ENCODE measurements at regions not wholly inside any gene's neighbourhood (a gene's known extent, or its start where the extent isn't known, plus 50 kb on each side); places are given as distances from the start of the nearest gene placed in this dataset.

- H3K4ac ChIP-seq (ENCODE audit: low read depth, low read length), result no peak overlapping the region
- H3K4me3 ChIP-seq (ENCODE audit: low read length), result no peak overlapping the region
- H3K4me2 ChIP-seq (ENCODE audit: low read length), result no peak overlapping the region
- H3K56ac ChIP-seq (ENCODE audit: low read length), result no peak overlapping the region
- H3K27ac ChIP-seq (ENCODE audit: low read depth, low read length), result no peak overlapping the region
- H2BK5ac ChIP-seq (ENCODE audit: low read length), result no peak overlapping the region
- H3K27me3 ChIP-seq (ENCODE audit: insufficient read depth, low read length, poor library complexity), result no peaks in the 10 kb centered on the region
- no peaks in the 10 kb centered on the region for H3K4me1 ChIP-seq (ENCODE audit: control insufficient read depth, low read depth, low read length)
- DNase-seq, result no peak
- H2BK15ac ChIP-seq (replicated peaks; ENCODE audit: low read depth), result no peak overlapping the region
- no peak overlapping the region for H4K8ac ChIP-seq (ENCODE audit: low read depth, low read length)
- H2BK120ac ChIP-seq (ENCODE audit: low read depth, low read length), result no peak overlapping the region
- H3K79me2 ChIP-seq (ENCODE audit: control insufficient read depth, insufficient read depth, low read length), result no peaks in the 10 kb centered on the region
- H3K23ac ChIP-seq (ENCODE audit: low read length), result no peak overlapping the region
- H3K36me3 ChIP-seq (ENCODE audit: control insufficient read depth, insufficient read depth, low read length), result no peaks in the 10 kb centered on the region
- no peak overlapping the region for H3K9ac ChIP-seq (ENCODE audit: low read length)
- H4K5ac ChIP-seq (ENCODE audit: low read length), result no peak overlapping the region
- no peak overlapping the region for H2AK5ac ChIP-seq (ENCODE audit: low read length)
- no peak overlapping the region for H3K18ac ChIP-seq (ENCODE audit: low read length)
- WGBS (ENCODE audit: extremely low coverage, insufficient coverage, low lambda C conversion rate), result no CpG with 5 or more reads among the region's 1 CpG
- no peaks in the 10 kb centered on the region for H3K79me1 ChIP-seq (ENCODE audit: low read length)
Measured at GRCh38 chr11:98136357-98136756, 884.4 kb upstream of the CNTN5 start.

DNA sequence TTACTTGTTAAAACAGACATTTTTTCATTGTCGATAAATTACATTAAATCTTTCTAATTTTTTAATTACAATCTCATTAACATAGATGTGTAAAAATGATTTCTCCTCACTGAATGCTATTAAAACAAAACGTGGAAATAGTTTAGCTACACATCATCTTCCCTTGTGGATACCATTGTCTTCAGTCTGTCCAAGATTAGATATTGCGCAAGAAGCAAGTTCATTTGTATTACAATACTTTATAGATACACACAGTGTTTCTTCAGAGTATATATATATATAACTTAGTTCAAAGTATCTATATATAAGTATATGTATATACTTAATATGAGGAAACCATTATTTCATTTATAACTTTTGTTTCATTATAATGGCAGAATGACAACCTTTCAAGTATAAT, 883.3 kb upstream of the CNTN5 start:
- Histone ChIP-seq H4K8ac (ENCODE audit: low read depth, low read length) (no peak overlapping the region), H3K4me1 (ENCODE audit: control insufficient read depth, low read depth, low read length) (no peaks in the 10 kb centered on the region), H3K56ac (ENCODE audit: low read length) (no peak overlapping the region), H2BK120ac (ENCODE audit: low read depth, low read length) (no peak overlapping the region), H3K9ac (ENCODE audit: low read length) (no peak overlapping the region), H4K5ac (ENCODE audit: low read length) (no peak overlapping the region), H3K79me1 (ENCODE audit: low read length) (no peaks in the 10 kb centered on the region), H3K23ac (ENCODE audit: low read length) (no peak overlapping the region), H2BK5ac (ENCODE audit: low read length) (no peak overlapping the region), H3K4me2 (ENCODE audit: low read length) (no peak overlapping the region), H3K4ac (ENCODE audit: low read depth, low read length) (no peak overlapping the region), H3K27ac (ENCODE audit: low read depth, low read length) (no peak overlapping the region), H3K79me2 (ENCODE audit: control insufficient read depth, insufficient read depth, low read length) (no peaks in the 10 kb centered on the region), H3K36me3 (ENCODE audit: control insufficient read depth, insufficient read depth, low read length) (no peaks in the 10 kb centered on the region), H3K27me3 (ENCODE audit: insufficient read depth, low read length, poor library complexity) (no peaks in the 10 kb centered on the region), H3K18ac (ENCODE audit: low read length) (no peak overlapping the region), H2BK15ac (replicated peaks; ENCODE audit: low read depth) (no peak overlapping the region), H2AK5ac (ENCODE audit: low read length) (no peak overlapping the region), H3K4me3 (ENCODE audit: low read length) (no peak overlapping the region)
- 100% methylated on average over 1 of the region's 3 CpGs for WGBS (ENCODE audit: extremely low coverage, insufficient coverage, low lambda C conversion rate)
- DNase-seq, result no peak

- Histone ChIP-seq H3K27me3 (ENCODE audit: insufficient read depth, low read length, poor library complexity) (no peaks in the 10 kb centered on the region), H3K27ac (ENCODE audit: low read depth, low read length) (no peak overlapping the region), H3K36me3 (ENCODE audit: control insufficient read depth, insufficient read depth, low read length) (no peaks in the 10 kb centered on the region), H3K4ac (ENCODE audit: low read depth, low read length) (no peak overlapping the region), H4K8ac (ENCODE audit: low read depth, low read length) (no peak overlapping the region), H2BK15ac (replicated peaks; ENCODE audit: low read depth) (no peak overlapping the region), H3K79me1 (ENCODE audit: low read length) (no peaks in the 10 kb centered on the region), H4K5ac (ENCODE audit: low read length) (no peak overlapping the region), H3K23ac (ENCODE audit: low read length) (no peak overlapping the region), H2BK5ac (ENCODE audit: low read length) (no peak overlapping the region), H2AK5ac (ENCODE audit: low read length) (no peak overlapping the region), H3K4me1 (ENCODE audit: control insufficient read depth, low read depth, low read length) (no peaks in the 10 kb centered on the region), H3K9ac (ENCODE audit: low read length) (no peak overlapping the region), H3K18ac (ENCODE audit: low read length) (no peak overlapping the region), H3K56ac (ENCODE audit: low read length) (no peak overlapping the region), H3K4me3 (ENCODE audit: low read length) (no peak overlapping the region), H3K4me2 (ENCODE audit: low read length) (no peak overlapping the region), H2BK120ac (ENCODE audit: low read depth, low read length) (no peak overlapping the region), H3K79me2 (ENCODE audit: control insufficient read depth, insufficient read depth, low read length) (no peaks in the 10 kb centered on the region)
- DNase-seq, result no peak
Measured at GRCh38 chr11:98143661-98144060, 877.1 kb upstream of the CNTN5 start.

GRCh38 chr11:98153752-98154151, 867.0 kb upstream of the CNTN5 start:
- H2BK15ac ChIP-seq (replicated peaks; ENCODE audit: low read depth), result no peak overlapping the region
- DNase-seq, result no peak
- no peak overlapping the region for H2BK120ac ChIP-seq (ENCODE audit: low read depth, low read length)
- no peak overlapping the region for H3K4me2 ChIP-seq (ENCODE audit: low read length)
- no peak overlapping the region for H3K23ac ChIP-seq (ENCODE audit: low read length)
- no peaks in the 10 kb centered on the region for H3K36me3 ChIP-seq (ENCODE audit: control insufficient read depth, insufficient read depth, low read length)
- no peak overlapping the region for H3K56ac ChIP-seq (ENCODE audit: low read length)
- H3K79me1 ChIP-seq (ENCODE audit: low read length), result no peaks in the 10 kb centered on the region
- no peak overlapping the region for H4K5ac ChIP-seq (ENCODE audit: low read length)
- no peak overlapping the region for H3K4ac ChIP-seq (ENCODE audit: low read depth, low read length)
- no peak overlapping the region for H3K18ac ChIP-seq (ENCODE audit: low read length)
- no peak overlapping the region for H4K8ac ChIP-seq (ENCODE audit: low read depth, low read length)
- H2AK5ac ChIP-seq (ENCODE audit: low read length), result no peak overlapping the region
- no peaks in the 10 kb centered on the region for H3K4me1 ChIP-seq (ENCODE audit: control insufficient read depth, low read depth, low read length)
- no peak overlapping the region for H3K27ac ChIP-seq (ENCODE audit: low read depth, low read length)
- no peaks in the 10 kb centered on the region for H3K79me2 ChIP-seq (ENCODE audit: control insufficient read depth, insufficient read depth, low read length)
- no CpG with 5 or more reads among the region's 2 CpGs for WGBS (ENCODE audit: extremely low coverage, insufficient coverage, low lambda C conversion rate)
- H3K9ac ChIP-seq (ENCODE audit: low read length), result no peak overlapping the region
- H3K4me3 ChIP-seq (ENCODE audit: low read length), result no peak overlapping the region
- no peaks in the 10 kb centered on the region for H3K27me3 ChIP-seq (ENCODE audit: insufficient read depth, low read length, poor library complexity)
- H2BK5ac ChIP-seq (ENCODE audit: low read length), result no peak overlapping the region

GRCh38 chr11:98155696-98156095, 865.1 kb upstream of the CNTN5 start:
- Histone ChIP-seq H3K79me2 (ENCODE audit: control insufficient read depth, insufficient read depth, low read length) (no peaks in the 10 kb centered on the region), H4K8ac (ENCODE audit: low read depth, low read length) (no peak overlapping the region), H3K27me3 (ENCODE audit: insufficient read depth, low read length, poor library complexity) (no peaks in the 10 kb centered on the region), H3K23ac (ENCODE audit: low read length) (no peak overlapping the region), H2BK5ac (ENCODE audit: low read length) (no peak overlapping the region), H3K56ac (ENCODE audit: low read length) (no peak overlapping the region), H2AK5ac (ENCODE audit: low read length) (no peak overlapping the region), H3K36me3 (ENCODE audit: control insufficient read depth, insufficient read depth, low read length) (no peaks in the 10 kb centered on the region), H3K4me1 (ENCODE audit: control insufficient read depth, low read depth, low read length) (no peaks in the 10 kb centered on the region), H3K4ac (ENCODE audit: low read depth, low read length) (no peak overlapping the region), H3K18ac (ENCODE audit: low read length) (no peak overlapping the region), H3K79me1 (ENCODE audit: low read length) (no peaks in the 10 kb centered on the region), H3K4me3 (ENCODE audit: low read length) (no peak overlapping the region), H3K9ac (ENCODE audit: low read length) (no peak overlapping the region), H3K27ac (ENCODE audit: low read depth, low read length) (no peak overlapping the region), H2BK15ac (replicated peaks; ENCODE audit: low read depth) (no peak overlapping the region), H4K5ac (ENCODE audit: low read length) (no peak overlapping the region), H3K4me2 (ENCODE audit: low read length) (no peak overlapping the region), H2BK120ac (ENCODE audit: low read depth, low read length) (no peak overlapping the region)
- DNase-seq, result no peak
- no CpG with 5 or more reads among the region's 3 CpGs for WGBS (ENCODE audit: extremely low coverage, insufficient coverage, low lambda C conversion rate)

DNA sequence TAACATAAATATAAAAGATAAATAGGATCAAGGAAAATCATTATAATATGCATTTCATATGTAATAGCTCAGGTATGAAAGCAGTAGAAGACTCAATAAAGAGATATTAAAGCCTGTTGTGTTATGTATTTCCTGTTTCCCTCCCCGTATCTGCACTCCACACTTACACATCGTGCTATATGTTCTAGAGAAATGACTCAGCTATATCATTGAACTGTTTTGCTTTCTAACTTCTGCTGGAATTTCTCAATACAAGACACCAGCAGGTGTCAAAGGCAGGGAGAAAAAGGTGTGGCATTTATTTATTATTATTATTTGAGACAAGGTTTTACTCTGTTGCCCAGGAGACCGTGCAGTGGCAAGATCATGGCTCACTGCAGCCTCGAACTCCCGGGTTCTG, 842.8 kb upstream of the CNTN5 start:
- Histone ChIP-seq H3K36me3 (ENCODE audit: control insufficient read depth, insufficient read depth, low read length) (no peaks in the 10 kb centered on the region), H2AK5ac (ENCODE audit: low read length) (no peak overlapping the region)

More for the DNA sequence above, 842.8 kb upstream of the CNTN5 start:
- H4K5ac ChIP-seq (ENCODE audit: low read length), result no peak overlapping the region
- H4K8ac ChIP-seq (ENCODE audit: low read depth, low read length), result no peak overlapping the region
- WGBS (ENCODE audit: extremely low coverage, insufficient coverage, low lambda C conversion rate), result no CpG with 5 or more reads among the region's 5 CpGs
- H3K4me2 ChIP-seq (ENCODE audit: low read length), result no peak overlapping the region
- H2BK5ac ChIP-seq (ENCODE audit: low read length), result no peak overlapping the region
- no peak for DNase-seq
- H3K9ac ChIP-seq (ENCODE audit: low read length), result no peak overlapping the region
- no peak overlapping the region for H3K23ac ChIP-seq (ENCODE audit: low read length)
- no peak overlapping the region for H3K4me3 ChIP-seq (ENCODE audit: low read length)
- no peaks in the 10 kb centered on the region for H3K27me3 ChIP-seq (ENCODE audit: insufficient read depth, low read length, poor library complexity)
- H3K79me2 ChIP-seq (ENCODE audit: control insufficient read depth, insufficient read depth, low read length), result no peaks in the 10 kb centered on the region
- H3K4ac ChIP-seq (ENCODE audit: low read depth, low read length), result no peak overlapping the region
- H2BK120ac ChIP-seq (ENCODE audit: low read depth, low read length), result no peak overlapping the region
- no peak overlapping the region for H2BK15ac ChIP-seq (replicated peaks; ENCODE audit: low read depth)
- H3K27ac ChIP-seq (ENCODE audit: low read depth, low read length), result no peak overlapping the region
- no peaks in the 10 kb centered on the region for H3K79me1 ChIP-seq (ENCODE audit: low read length)
- H3K56ac ChIP-seq (ENCODE audit: low read length), result no peak overlapping the region
- H3K4me1 ChIP-seq (ENCODE audit: control insufficient read depth, low read depth, low read length), result no peaks in the 10 kb centered on the region
- H3K18ac ChIP-seq (ENCODE audit: low read length), result no peak overlapping the region

Measured in mesendoderm (in vitro differentiated cells).